Panc1 (cell line): ENCODE measurements at regions not wholly inside any gene's neighbourhood (a gene's known extent, or its start where the extent isn't known, plus 50 kb on each side); places are given as distances from the start of the nearest gene placed in this dataset.

Source experiments
- POLR2AphosphoS5 ChIP-seq: IDR thresholded peaks from 2 replicates; pipeline ENCODE4 v1.6.1; 2012; ENCODE audit warnings: mild to moderate bottlenecking, low read depth, low read length, moderate library complexity
- SIN3A ChIP-seq: IDR thresholded peaks from 2 replicates; pipeline ENCODE4 v1.6.1; 2012; ENCODE audit warnings: low read depth, mild to moderate bottlenecking, low read length, moderate library complexity, borderline replicate concordance; ENCODE audit not compliant: insufficient read depth
- TCF7L2 ChIP-seq: IDR thresholded peaks from 2 replicates; pipeline ENCODE4 v1.6.1; 2011; ENCODE audit warnings: mild to moderate bottlenecking, low read depth, low read length, inconsistent platforms
- TF ChIP-seq, protein P1 (sequence below): fragments of 450-650 bp; IDR thresholded peaks from 2 replicates; pipeline ENCODE4 v1.5.1; 2017; ENCODE audit warnings: mild to moderate bottlenecking
- TF ChIP-seq, protein P2 (sequence below), 2 experiments: IDR thresholded peaks; 2 replicates each; pipeline ENCODE4 v1.6.1; 2011 to 2012; ENCODE audit warnings: low read depth in 2 of 2, control low read depth in 1 of 2, low read length in 1 of 2, mild to moderate bottlenecking in 1 of 2, moderate library complexity in 1 of 2; ENCODE audit not compliant: insufficient read depth in 1 of 2

DNA sequence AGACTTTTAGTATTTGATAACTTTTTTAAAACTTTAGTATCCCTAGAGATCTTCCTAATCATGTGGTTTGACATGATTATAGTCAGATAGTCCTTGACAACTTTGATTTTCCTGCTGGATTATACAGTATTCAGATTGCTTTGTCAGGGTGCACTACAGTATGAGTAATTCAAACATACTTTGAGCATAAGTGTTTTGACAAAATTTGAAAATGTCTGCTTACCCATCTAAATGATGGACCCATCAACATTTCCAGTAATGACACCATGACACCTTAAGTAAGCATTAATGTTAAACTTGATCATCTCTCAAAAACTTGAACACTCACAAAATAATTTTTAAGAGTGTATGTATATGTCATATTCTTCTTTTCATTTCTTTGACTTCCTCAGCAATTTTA, 514.5 kb upstream of the SMIM31 start:
- TF ChIP-seq, protein P1, sequence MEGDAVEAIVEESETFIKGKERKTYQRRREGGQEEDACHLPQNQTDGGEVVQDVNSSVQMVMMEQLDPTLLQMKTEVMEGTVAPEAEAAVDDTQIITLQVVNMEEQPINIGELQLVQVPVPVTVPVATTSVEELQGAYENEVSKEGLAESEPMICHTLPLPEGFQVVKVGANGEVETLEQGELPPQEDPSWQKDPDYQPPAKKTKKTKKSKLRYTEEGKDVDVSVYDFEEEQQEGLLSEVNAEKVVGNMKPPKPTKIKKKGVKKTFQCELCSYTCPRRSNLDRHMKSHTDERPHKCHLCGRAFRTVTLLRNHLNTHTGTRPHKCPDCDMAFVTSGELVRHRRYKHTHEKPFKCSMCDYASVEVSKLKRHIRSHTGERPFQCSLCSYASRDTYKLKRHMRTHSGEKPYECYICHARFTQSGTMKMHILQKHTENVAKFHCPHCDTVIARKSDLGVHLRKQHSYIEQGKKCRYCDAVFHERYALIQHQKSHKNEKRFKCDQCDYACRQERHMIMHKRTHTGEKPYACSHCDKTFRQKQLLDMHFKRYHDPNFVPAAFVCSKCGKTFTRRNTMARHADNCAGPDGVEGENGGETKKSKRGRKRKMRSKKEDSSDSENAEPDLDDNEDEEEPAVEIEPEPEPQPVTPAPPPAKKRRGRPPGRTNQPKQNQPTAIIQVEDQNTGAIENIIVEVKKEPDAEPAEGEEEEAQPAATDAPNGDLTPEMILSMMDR = no peak
- no peak for TF ChIP-seq POLR2AphosphoS5
- no peak for TF ChIP-seq TCF7L2
- no peak for TF ChIP-seq SIN3A
- TF ChIP-seq, protein P2, sequence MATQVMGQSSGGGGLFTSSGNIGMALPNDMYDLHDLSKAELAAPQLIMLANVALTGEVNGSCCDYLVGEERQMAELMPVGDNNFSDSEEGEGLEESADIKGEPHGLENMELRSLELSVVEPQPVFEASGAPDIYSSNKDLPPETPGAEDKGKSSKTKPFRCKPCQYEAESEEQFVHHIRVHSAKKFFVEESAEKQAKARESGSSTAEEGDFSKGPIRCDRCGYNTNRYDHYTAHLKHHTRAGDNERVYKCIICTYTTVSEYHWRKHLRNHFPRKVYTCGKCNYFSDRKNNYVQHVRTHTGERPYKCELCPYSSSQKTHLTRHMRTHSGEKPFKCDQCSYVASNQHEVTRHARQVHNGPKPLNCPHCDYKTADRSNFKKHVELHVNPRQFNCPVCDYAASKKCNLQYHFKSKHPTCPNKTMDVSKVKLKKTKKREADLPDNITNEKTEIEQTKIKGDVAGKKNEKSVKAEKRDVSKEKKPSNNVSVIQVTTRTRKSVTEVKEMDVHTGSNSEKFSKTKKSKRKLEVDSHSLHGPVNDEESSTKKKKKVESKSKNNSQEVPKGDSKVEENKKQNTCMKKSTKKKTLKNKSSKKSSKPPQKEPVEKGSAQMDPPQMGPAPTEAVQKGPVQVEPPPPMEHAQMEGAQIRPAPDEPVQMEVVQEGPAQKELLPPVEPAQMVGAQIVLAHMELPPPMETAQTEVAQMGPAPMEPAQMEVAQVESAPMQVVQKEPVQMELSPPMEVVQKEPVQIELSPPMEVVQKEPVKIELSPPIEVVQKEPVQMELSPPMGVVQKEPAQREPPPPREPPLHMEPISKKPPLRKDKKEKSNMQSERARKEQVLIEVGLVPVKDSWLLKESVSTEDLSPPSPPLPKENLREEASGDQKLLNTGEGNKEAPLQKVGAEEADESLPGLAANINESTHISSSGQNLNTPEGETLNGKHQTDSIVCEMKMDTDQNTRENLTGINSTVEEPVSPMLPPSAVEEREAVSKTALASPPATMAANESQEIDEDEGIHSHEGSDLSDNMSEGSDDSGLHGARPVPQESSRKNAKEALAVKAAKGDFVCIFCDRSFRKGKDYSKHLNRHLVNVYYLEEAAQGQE (IDR thresholded peaks at IDR 0.05; ENCODE audit: insufficient read depth in 1 of 2, low read depth in 2 of 2, low read length in 1 of 2) = no peak
